AG10803 (cell line): ENCODE measurements at regions not wholly inside any gene's neighbourhood (a gene's known extent, or its start where the extent isn't known, plus 50 kb on each side); places are given as distances from the start of the nearest gene placed in this dataset.
"Not testable (repeated sequence)": the region's sequence is repeated elsewhere in the genome, so short reads cannot be mapped to it uniquely, and the experiment has no call there.

ENCODE experiments used
- DNase-seq: peaks from one replicate; pipeline ENCODE4 v3.0.0; 2010; ENCODE audit warnings: low read depth
- H3K4me3 ChIP-seq: 2 replicates; pipeline ENCODE4 v1.5.1; 2011; ENCODE audit warnings: mild to moderate bottlenecking, low read length, control low read depth
- TF ChIP-seq, protein P1 (sequence below): conservative IDR thresholded peaks from 2 replicates; pipeline ENCODE4 v1.5.1; 2011; ENCODE audit warnings: mild to moderate bottlenecking, low read length, control low read depth, inconsistent platforms

GRCh38 chr18:49697049-49697448, 116.3 kb downstream of the ACAA2 start:
- TF ChIP-seq, protein P1, sequence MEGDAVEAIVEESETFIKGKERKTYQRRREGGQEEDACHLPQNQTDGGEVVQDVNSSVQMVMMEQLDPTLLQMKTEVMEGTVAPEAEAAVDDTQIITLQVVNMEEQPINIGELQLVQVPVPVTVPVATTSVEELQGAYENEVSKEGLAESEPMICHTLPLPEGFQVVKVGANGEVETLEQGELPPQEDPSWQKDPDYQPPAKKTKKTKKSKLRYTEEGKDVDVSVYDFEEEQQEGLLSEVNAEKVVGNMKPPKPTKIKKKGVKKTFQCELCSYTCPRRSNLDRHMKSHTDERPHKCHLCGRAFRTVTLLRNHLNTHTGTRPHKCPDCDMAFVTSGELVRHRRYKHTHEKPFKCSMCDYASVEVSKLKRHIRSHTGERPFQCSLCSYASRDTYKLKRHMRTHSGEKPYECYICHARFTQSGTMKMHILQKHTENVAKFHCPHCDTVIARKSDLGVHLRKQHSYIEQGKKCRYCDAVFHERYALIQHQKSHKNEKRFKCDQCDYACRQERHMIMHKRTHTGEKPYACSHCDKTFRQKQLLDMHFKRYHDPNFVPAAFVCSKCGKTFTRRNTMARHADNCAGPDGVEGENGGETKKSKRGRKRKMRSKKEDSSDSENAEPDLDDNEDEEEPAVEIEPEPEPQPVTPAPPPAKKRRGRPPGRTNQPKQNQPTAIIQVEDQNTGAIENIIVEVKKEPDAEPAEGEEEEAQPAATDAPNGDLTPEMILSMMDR, result no peak
- no peak for DNase-seq
- H3K4me3 ChIP-seq, result no peak overlapping the region

DNA sequence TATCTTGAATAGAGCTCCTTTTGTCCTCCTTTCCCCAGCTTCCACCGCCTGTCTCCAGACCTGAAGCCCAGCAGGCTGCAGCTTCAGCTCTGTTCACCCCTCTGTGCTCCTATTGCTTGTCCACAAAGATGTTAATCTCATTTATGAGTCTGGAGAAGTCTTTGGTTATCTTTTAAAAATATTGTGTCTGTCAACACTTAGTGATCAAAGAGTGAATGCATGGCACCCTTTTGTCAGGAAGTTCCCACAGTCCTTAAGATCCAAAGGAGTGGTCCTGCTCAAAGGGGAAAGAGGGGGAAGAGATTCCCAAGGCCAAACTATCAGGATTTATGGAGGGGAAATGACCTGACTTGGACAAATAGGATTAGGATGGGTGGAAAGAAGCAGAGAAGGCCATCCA, 118.9 kb downstream of the ACAA2 start:
- TF ChIP-seq, protein P1, result no peak
- DNase-seq, result no peak
- no peak overlapping the region for H3K4me3 ChIP-seq

GRCh38 chr18:49693717-49694005, 119.7 kb downstream of the ACAA2 start:
- TF ChIP-seq, protein P1, result no peak
- H3K4me3 ChIP-seq, result no peak overlapping the region
- DNase-seq, result no peak

GRCh38 chr18:49692906-49693716, 120.2 kb downstream of the ACAA2 start:
- DNase-seq, result no peak
- TF ChIP-seq, protein P1, result no peak
- H3K4me3 ChIP-seq, result no peak overlapping the region

GRCh38 chr18:49691177-49691608, 122.1 kb downstream of the ACAA2 start:
- peak; percentile 80 for DNase-seq
- TF ChIP-seq, protein P1, result no peak

DNA sequence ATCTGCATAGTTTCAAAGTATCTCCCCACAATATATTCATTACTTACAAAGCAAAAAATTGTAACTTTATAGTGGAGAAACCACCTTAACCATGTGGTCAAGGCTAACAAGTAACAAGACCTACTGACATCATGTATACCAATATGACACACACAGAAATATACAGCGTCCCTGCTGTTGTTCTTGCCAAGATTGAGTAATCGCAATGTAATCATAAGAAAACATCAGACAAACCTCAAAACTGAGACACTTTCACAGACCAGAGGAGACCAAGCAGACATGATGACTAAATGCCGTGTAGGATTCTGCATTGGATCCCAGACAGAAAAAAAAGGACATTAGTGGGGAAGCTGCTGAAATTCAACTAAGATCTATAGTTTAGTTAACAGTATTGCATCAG, 123.0 kb downstream of the ACAA2 start:
- TF ChIP-seq, protein P1, result no peak
- no peak overlapping the region for H3K4me3 ChIP-seq
- peak; percentile 85 for DNase-seq

More at GRCh38 chr18:49691177-49691608, 122.1 kb downstream of the ACAA2 start:
- H3K4me3 ChIP-seq, result no peak overlapping the region; the same call in 1 of the 2 replicates

DNA sequence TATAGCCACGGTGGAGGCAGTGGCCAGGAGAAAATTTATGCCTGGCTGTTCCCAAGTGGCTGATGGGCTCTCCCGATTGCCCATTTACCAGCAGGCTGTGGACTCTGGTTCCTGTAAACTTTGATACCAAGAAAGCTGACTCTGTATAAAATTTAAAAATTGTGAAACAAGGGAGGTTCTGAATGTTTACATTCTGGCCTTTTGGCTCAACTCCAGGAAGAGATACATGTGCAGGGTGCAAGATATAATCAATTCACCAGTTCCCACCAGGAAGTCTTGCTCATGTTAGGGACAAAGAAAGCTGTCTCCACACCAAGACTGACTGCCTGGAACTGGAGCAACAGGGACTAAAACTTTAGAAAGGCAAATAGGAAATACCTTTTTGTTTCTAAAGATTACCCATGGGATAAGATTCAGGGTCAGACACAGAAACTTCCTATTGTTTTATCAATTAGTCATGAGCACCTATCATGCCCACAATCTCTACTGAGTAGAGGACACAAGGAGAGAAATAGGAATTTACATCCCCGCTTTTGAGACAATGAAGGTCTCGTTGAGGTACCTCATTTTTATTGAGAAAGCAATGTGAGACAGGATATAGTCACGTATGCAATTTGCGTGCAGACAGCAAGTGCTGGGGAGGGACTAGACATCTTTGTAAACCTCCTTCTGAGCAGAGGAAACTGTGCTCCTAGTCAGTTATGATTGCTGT, 123.5 kb downstream of the LIPG start:
- DNase-seq, result no peak
- H3K4me3 ChIP-seq, result no peak overlapping the region
- TF ChIP-seq, protein P1, result no peak

GRCh38 chr18:49682803-49683190, 120.9 kb downstream of the LIPG start:
- H3K4me3 ChIP-seq, DNase-seq: not testable (repeated sequence)
